UCSD-AML1 (cell line): ENCODE measurements at regions not wholly inside any gene's neighbourhood (a gene's known extent, or its start where the extent isn't known, plus 50 kb on each side); places are given as distances from the start of the nearest gene placed in this dataset.

Experiments
- DNase-seq: peaks from one replicate; lab custom pipeline; 2025; ENCODE audit not compliant: unreplicated experiment; lab: John Stamatoyannopoulos, UW

- DNase-seq: peak; percentile 23
Observed at GRCh38 chr2:220394433-220394832, 767.0 kb downstream of the SLC4A3 start.

GRCh38 chr2:220396287-220396686 is 768.9 kb downstream of the SLC4A3 start:
- no peak for DNase-seq

GRCh38 chr2:220410296-220410695 is 782.9 kb downstream of the SLC4A3 start:
- DNase-seq: no peak

DNA sequence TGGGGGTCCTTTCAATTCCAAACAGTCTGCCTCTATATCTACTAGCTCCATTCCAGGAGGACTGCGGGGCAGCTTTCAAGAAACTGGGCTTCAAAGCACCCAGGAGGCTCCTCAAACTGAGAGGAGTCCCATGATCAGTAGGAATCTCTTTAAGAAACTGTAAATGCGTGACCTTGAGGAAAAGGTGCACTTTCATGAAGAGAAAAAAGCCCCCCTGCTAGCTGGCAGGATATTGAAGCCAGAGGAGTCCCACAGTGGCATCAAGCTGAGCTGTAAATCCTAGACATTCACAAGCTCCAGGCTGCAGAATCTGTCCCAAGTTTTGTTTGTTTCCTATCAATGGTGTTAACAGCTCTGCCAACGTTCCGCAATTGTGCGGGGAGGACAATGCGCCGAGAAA is 790.1 kb downstream of the SLC4A3 start:
- no peak for DNase-seq

- no peak for DNase-seq
Observed at GRCh38 chr2:220419647-220420046, 792.2 kb downstream of the SLC4A3 start.

- DNase-seq: no peak
Observed at GRCh38 chr2:220420820-220421219, 793.4 kb downstream of the SLC4A3 start.

DNA sequence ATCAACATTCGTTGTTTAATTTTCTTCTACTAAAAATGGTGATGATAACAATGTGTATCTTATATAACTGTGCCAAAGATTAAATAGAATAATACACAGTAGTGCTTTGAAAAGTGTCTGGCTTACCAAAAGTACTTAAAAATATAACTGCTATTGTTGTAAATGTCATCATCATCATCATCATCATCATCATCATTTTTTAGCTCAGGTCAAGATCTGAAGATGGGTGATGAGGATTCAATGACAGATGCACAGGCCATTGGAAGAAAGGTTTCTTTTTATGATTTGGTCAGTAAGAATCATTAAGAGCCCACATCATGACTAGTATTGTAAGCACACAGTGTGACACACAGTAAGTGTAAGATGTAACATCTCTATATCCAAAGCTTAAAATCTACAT is 795.2 kb downstream of the SLC4A3 start:
- DNase-seq: no peak

DNA sequence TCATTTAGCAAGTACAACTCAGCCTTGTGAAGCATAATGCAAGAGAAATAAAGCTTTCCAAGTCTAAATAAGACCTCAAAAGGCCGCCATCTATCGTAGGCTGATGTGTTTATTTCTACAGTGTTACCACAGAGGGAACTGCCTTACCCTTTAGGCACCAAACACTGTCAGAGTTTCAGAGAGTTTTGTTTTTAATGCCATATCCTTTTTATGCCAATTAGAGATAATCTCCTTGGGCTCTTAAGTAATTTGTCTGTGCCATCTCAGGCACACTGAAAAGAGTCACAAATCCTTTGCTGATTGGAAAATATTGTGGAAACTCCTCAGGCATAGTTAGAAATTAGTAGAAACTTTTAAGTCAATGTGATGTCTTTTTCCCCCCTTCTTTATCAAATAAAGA is 797.1 kb downstream of the SLC4A3 start:
- DNase-seq: no peak

DNA sequence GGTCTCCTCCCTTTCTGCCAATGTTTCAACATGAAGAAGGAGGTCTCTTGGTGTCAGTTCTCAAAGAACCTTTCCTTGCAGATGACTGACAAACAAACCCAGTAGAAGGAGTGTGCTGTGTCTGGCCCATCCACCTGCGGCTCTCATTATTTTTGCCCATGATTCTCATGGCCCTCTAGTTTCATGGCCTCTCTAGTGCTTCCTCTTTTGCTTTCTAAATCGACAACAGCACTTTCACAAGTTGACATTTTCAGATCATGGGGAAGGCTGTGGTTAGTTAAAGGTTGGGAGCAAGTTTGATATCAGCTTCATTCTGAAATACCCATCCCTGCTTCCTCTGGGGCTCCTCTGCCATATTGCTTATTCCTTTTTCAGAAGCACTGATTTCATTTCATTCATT is 805.2 kb downstream of the SLC4A3 start:
- no peak for DNase-seq

DNA sequence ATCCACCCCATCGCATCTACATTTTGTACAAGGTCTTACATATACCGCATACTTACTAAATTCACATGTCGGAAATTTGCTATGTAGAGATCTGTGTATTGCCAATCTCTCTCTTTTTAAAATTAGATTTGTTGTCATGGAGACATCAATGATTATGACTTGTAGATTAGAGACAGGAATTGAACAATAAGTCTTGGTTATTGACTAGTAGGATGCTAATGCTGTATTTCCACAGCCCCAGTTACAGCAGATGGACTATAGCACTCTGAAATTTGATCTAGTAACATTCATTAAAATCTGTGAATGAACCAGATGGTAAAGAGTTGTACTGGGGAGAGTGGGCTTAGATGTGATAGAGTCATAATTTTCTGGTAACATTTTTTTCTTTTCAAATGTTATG is 805.7 kb downstream of the SLC4A3 start:
- no peak for DNase-seq

- no peak for DNase-seq
Observed at GRCh38 chr2:220434385-220434784, 807.0 kb downstream of the SLC4A3 start.

GRCh38 chr2:220437938-220438337 is 810.5 kb downstream of the SLC4A3 start:
- no peak for DNase-seq

- no peak for DNase-seq
Observed at GRCh38 chr2:220440731-220441130, 813.3 kb downstream of the SLC4A3 start.

DNA sequence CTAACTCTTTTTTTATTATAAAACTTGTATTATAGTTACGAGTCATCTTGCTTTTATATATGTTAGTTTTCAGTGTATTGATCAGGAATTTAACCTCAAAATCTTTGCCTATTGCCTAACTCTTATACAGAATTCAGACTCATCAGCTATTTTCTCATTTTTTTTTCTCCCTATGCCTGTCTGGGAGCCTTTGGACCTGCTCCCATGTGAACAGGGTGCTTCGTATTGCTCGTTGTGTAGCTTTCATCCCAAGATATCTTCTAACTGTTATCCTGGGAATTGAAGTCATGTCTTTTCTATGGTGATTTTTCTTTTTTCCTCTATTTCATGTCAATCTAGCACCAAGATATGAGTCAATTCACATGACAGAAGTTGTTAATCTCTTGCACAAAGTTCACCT is 814.0 kb downstream of the SLC4A3 start:
- no peak for DNase-seq

DNA sequence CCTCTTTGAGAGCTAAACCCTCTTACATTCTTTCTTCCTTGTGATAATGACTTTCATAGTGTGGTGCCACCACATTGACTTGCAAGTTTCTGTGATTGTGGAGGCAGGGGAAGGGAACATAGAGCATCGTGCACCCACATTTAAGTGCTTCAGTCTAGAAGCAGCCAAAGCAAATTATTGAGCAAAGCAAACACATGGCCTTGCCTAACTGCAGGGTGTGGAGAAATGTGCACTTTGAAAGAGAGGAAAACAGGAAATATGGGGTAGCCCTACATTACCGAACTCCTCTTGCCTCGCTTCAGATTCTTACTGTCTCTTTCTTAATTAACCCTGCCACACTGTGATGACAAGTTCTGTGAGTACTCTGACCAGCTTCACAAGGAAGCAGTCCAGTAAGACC is 814.6 kb downstream of the SLC4A3 start:
- DNase-seq: no peak

- no peak for DNase-seq
Observed at GRCh38 chr2:220445429-220446105, 818.1 kb downstream of the SLC4A3 start.

DNA sequence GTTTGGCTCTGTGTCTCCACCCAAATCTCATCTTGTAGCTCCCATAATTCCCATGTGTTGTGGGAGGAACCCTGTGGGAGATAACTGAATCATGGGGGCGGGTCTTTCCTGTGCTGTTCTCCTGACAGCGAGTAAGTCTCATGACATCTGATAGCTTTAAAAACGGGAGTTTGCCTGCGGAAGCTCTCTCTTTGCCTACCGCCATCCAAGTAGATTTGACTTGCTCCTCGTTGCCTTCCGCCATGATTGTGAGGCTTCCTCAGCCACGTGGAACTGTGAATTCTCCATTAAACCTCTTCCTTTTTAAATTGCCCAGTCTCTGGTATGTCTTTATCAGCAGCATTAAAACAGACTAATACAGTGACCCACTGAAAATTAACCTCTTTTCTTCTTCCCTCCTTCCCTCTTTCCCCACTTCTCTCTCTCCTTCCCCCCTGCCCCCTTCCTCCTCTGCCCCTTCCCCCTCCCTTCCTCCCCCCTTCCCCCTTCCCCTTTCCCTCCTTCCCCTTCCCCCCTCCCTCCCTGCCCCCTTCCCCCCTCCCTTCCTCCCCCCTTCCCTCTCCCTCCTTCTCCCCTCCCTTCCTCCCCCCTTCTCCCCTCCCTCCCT is 818.8 kb downstream of the SLC4A3 start:
- no peak for DNase-seq

GRCh38 chr2:220450846-220451245 is 823.4 kb downstream of the SLC4A3 start:
- DNase-seq: no peak

DNA sequence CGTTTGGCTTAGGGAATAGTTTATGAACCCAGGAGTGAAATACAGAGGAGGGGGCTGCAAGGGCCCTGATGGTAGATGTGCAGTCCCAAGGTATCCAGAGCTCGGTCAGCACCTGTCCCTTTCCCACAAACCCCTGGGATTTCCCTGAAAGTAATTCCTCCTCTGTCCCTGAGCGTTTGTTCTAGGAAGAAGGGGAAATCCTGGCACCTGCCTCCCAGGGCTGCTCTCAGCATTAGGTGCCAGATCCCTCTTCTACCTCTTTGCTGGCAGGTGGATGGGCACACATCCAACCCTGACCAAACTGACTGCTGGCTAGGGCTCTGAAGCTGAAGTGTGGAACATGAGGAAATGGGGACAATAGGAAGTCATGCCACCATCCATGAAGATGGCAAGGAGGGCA is 824.0 kb downstream of the SLC4A3 start:
- DNase-seq: no peak

DNA sequence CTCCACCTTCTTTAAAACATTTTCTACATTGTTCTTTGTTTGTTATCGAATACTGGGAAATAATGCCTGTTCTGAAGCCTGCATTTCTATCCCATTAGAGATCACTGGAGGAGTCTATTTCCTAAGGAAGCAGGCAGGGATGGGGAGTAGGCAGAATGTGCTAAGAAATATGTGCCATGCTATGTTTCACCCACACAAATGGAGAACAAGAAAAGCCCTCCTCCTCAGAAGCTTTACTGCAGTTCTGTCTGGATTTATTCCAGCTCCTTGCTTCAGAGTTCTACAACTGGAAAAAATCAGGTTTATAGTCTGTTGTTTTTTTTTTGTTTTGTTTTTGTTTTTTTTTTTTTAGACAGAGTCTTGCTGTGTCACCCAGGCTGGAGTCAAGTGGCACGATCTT is 825.1 kb downstream of the SLC4A3 start:
- DNase-seq: no peak

DNA sequence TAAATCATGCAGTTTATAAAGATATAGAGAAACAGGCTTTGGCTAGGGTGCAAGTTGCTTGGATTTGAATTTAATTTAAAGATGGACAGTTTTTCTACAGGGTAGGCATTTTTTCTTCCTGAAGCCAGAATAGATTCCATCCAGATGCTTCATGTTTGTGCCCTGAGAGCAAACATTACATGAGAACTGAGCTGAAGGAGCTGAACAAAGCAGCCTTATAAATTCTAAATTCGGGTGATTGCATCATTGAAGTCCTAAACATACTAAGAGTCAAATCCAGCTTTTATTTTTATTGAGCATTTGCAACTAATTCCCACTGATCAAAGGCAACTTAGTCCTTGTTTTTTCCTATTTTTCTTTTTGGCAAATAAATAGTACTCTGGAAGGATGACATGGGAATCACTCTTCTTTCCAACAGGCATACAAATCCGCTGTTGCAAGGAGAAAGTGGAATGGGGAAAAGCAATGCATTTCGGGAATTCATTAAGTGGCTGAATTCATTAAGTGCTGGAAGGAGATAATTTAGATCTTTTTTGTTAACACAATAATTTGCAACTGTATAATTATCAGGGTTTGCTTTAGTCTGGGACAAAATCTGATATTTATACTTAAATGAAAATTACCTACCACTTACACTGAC is 828.0 kb downstream of the SLC4A3 start:
- DNase-seq: no peak

DNA sequence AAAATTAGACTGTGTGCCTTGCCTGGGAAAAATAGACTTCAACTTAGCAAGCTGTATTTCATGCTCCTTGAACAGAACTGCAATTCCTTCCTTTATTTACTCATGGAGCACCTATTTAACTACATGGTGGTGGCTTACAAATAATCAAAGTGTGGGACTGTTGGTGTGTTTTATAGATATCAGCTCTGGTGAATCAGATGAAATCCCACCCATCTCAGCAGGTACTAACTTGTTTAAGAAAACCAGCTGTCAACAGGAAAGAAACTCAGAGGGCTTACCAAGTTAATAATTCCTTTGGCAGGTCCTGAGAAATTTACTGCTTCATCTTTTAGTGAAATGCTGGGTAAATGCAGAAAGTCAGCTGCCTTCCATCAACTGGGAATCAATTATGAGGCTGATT is 830.6 kb downstream of the SLC4A3 start:
- no peak for DNase-seq
